Activated CD4-positive, alpha-beta T cell treated with anti-CD3 and anti-CD28 coated beads, Interleukin-2, amount 10 ng/mL, durations not matched to agents 7 days and 5 days (primary cell): ENCODE measurements at regions not wholly inside any gene's neighbourhood (a gene's known extent, or its start where the extent isn't known, plus 50 kb on each side); places are given as distances from the start of the nearest gene placed in this dataset.
"Not testable (repeated sequence)": the region's sequence is repeated elsewhere in the genome, so short reads cannot be mapped to it uniquely, and the experiment has no call there.

Experiments used
- CTCF ChIA-PET: fragments of 350-600 bp; sonication (Branson Sonifier 250); formaldehyde crosslinking; loops from one replicate; lab custom pipeline; 2021; ENCODE audit warnings: antibody characterized with exemption; lab: Charles Lee
- POLR2A ChIA-PET: fragments of 350-600 bp; sonication (Branson Sonifier 250); formaldehyde crosslinking; loops from one replicate; lab custom pipeline; 2021; ENCODE audit warnings: antibody characterized with exemption; lab: Charles Lee
- DNase-seq: peaks from one replicate; pipeline ENCODE4 v3.0.0-alpha.2; 2020
- H3K27ac Mint-ChIP-seq: one replicate; pipeline ENCODE4 v1.8.0; 2021; ENCODE audit warnings: mild to moderate bottlenecking, moderate library complexity, mixed read lengths
- H3K27me3 Mint-ChIP-seq: one replicate; pipeline ENCODE4 v1.8.0; 2021; ENCODE audit warnings: mixed read lengths
- H3K36me3 Mint-ChIP-seq: one replicate; pipeline ENCODE4 v1.8.0; 2021; ENCODE audit warnings: low read depth, mixed read lengths
- H3K4me1 Mint-ChIP-seq: one replicate; pipeline ENCODE4 v1.8.0; 2021; ENCODE audit warnings: mixed read lengths
- H3K4me3 Mint-ChIP-seq: one replicate; pipeline ENCODE4 v1.8.0; 2021; ENCODE audit warnings: mild to moderate bottlenecking, moderate library complexity, mixed read lengths
- H3K9me3 Mint-ChIP-seq: one replicate; pipeline ENCODE4 v1.8.0; 2021; ENCODE audit warnings: mixed read lengths

GRCh38 chr12:102676812-102677211 lies 196.4 kb upstream of the IGF1 start:
- Mint-ChIP-seq H3K36me3 (no peaks in the 10 kb centered on the region), H3K4me1 (no peaks in the 10 kb centered on the region), H3K27me3 (no peaks in the 10 kb centered on the region), H3K27ac (no peak overlapping the region), H3K4me3 (no peak overlapping the region), H3K9me3 (peaks cover 7% of the 10 kb centered on the region)
- POLR2A ChIA-PET, result no interaction called here
- no peak for DNase-seq
- CTCF ChIA-PET, result no interaction called here

GRCh38 chr12:102675672-102676071 lies 195.3 kb upstream of the IGF1 start:
- no peak for DNase-seq
- POLR2A ChIA-PET, result no interaction called here
- CTCF ChIA-PET, result no interaction called here
- Mint-ChIP-seq H3K4me3 (no peak overlapping the region), H3K4me1 (no peaks in the 10 kb centered on the region), H3K27ac (no peak overlapping the region), H3K27me3 (no peaks in the 10 kb centered on the region), H3K9me3 (peaks cover 7% of the 10 kb centered on the region), H3K36me3 (no peaks in the 10 kb centered on the region)

GRCh38 chr12:102673606-102674005 lies 193.2 kb upstream of the IGF1 start:
- no peak overlapping the region for H3K27ac Mint-ChIP-seq
- H3K9me3 Mint-ChIP-seq, result peaks cover 7% of the 10 kb centered on the region
- no peaks in the 10 kb centered on the region for H3K27me3 Mint-ChIP-seq
- DNase-seq, result no peak
- no peaks in the 10 kb centered on the region for H3K36me3 Mint-ChIP-seq
- H3K4me1 Mint-ChIP-seq, result no peaks in the 10 kb centered on the region
- ChIA-PET POLR2A (no interaction called here), CTCF (no interaction called here)
- no peak overlapping the region for H3K4me3 Mint-ChIP-seq

- POLR2A ChIA-PET, H3K9me3 Mint-ChIP-seq, H3K27me3 Mint-ChIP-seq, H3K4me1 Mint-ChIP-seq, DNase-seq, H3K4me3 Mint-ChIP-seq, H3K36me3 Mint-ChIP-seq, CTCF ChIA-PET, H3K27ac Mint-ChIP-seq: not testable (repeated sequence)
These were observed 191.8 kb upstream of the IGF1 start for GRCh38 chr12:102672212-102672611.

- DNase-seq, result no peak
- H3K9me3 Mint-ChIP-seq, result peaks cover 4% of the 10 kb centered on the region
- H3K4me1 Mint-ChIP-seq, result no peaks in the 10 kb centered on the region
- POLR2A ChIA-PET, result no interaction called here
- H3K36me3 Mint-ChIP-seq, result no peaks in the 10 kb centered on the region
- no peak overlapping the region for H3K27ac Mint-ChIP-seq
- H3K27me3 Mint-ChIP-seq, result peaks cover 4% of the 10 kb centered on the region
- H3K4me3 Mint-ChIP-seq, result no peak overlapping the region
- CTCF ChIA-PET, result no interaction called here
These were observed 188.7 kb upstream of the IGF1 start for GRCh38 chr12:102669056-102669455.

GRCh38 chr12:102666176-102666575 lies 185.8 kb upstream of the IGF1 start:
- CTCF ChIA-PET, result interaction anchor here (0.8 kb wide), 1 partner anchor 37 kb away, joined by 3 read pairs; no protein-coding TSS in a partner anchor
- not testable (repeated sequence) for H3K36me3 Mint-ChIP-seq, DNase-seq

GRCh38 chr12:102659200-102659911 lies 179.0 kb upstream of the IGF1 start:
- DNase-seq, result no peak
- ChIA-PET CTCF (interaction anchor here (0.7 kb wide), 1 partner anchor 223 kb away, joined by 3 read pairs; no protein-coding TSS in a partner anchor), POLR2A (no interaction called here)
- Mint-ChIP-seq H3K9me3 (no peaks in the 10 kb centered on the region), H3K27ac (no peak overlapping the region), H3K4me1 (no peaks in the 10 kb centered on the region), H3K27me3 (no peaks in the 10 kb centered on the region), H3K36me3 (no peaks in the 10 kb centered on the region), H3K4me3 (no peak overlapping the region)

More at GRCh38 chr12:102666176-102666575, 185.8 kb upstream of the IGF1 start:
- H3K9me3 Mint-ChIP-seq, H3K4me1 Mint-ChIP-seq, H3K4me3 Mint-ChIP-seq, H3K27me3 Mint-ChIP-seq, POLR2A ChIA-PET, H3K27ac Mint-ChIP-seq: not testable (repeated sequence)

GRCh38 chr12:102653406-102653805 lies 173.0 kb upstream of the IGF1 start:
- DNase-seq, result no peak
- POLR2A ChIA-PET, result no interaction called here
- Mint-ChIP-seq H3K4me3 (no peak overlapping the region), H3K9me3 (no peaks in the 10 kb centered on the region), H3K27me3 (no peaks in the 10 kb centered on the region), H3K27ac (no peak overlapping the region), H3K36me3 (no peaks in the 10 kb centered on the region), H3K4me1 (no peaks in the 10 kb centered on the region)
- CTCF ChIA-PET, result interaction anchor here (0.5 kb wide), 1 partner anchor 772 kb away, joined by 3 read pairs; no protein-coding TSS in a partner anchor

- Mint-ChIP-seq H3K4me1 (no peaks in the 10 kb centered on the region), H3K4me3 (no peak overlapping the region), H3K27ac (no peak overlapping the region), H3K36me3 (no peaks in the 10 kb centered on the region), H3K9me3 (no peaks in the 10 kb centered on the region), H3K27me3 (no peaks in the 10 kb centered on the region)
- CTCF ChIA-PET, result no interaction called here
- DNase-seq, result no peak
- POLR2A ChIA-PET, result no interaction called here
These were observed 172.4 kb upstream of the IGF1 start for GRCh38 chr12:102652645-102653313.

- no peaks in the 10 kb centered on the region for H3K9me3 Mint-ChIP-seq
- no peak for DNase-seq
- H3K4me3 Mint-ChIP-seq, result no peak overlapping the region
- ChIA-PET CTCF (no interaction called here), POLR2A (interaction anchor here (0.6 kb wide), 1 partner anchor 301 kb away, joined by 5 read pairs; no protein-coding TSS in a partner anchor)
- H3K27ac Mint-ChIP-seq, result no peak overlapping the region
- no peaks in the 10 kb centered on the region for H3K4me1 Mint-ChIP-seq
- no peaks in the 10 kb centered on the region for H3K27me3 Mint-ChIP-seq
- H3K36me3 Mint-ChIP-seq, result no peaks in the 10 kb centered on the region
These were observed 165.6 kb upstream of the IGF1 start for GRCh38 chr12:102645968-102646367.

- Mint-ChIP-seq H3K27ac (no peak overlapping the region), H3K27me3 (no peaks in the 10 kb centered on the region), H3K4me1 (no peaks in the 10 kb centered on the region), H3K36me3 (no peaks in the 10 kb centered on the region), H3K4me3 (no peak overlapping the region), H3K9me3 (no peaks in the 10 kb centered on the region)
- POLR2A ChIA-PET, result no interaction called here
- CTCF ChIA-PET, result no interaction called here
- no peak for DNase-seq
These were observed 163.7 kb upstream of the IGF1 start for GRCh38 chr12:102643879-102644575.

GRCh38 chr12:102642199-102642598 lies 161.8 kb upstream of the IGF1 start:
- no peak overlapping the region for H3K4me3 Mint-ChIP-seq
- DNase-seq, result no peak
- H3K27me3 Mint-ChIP-seq, result no peaks in the 10 kb centered on the region
- H3K36me3 Mint-ChIP-seq, result no peaks in the 10 kb centered on the region
- H3K27ac Mint-ChIP-seq, result no peak overlapping the region
- ChIA-PET CTCF (no interaction called here), POLR2A (no interaction called here)
- H3K4me1 Mint-ChIP-seq, result no peaks in the 10 kb centered on the region
- no peaks in the 10 kb centered on the region for H3K9me3 Mint-ChIP-seq

GRCh38 chr12:102640658-102641057 lies 160.3 kb upstream of the IGF1 start:
- H3K4me3 Mint-ChIP-seq, DNase-seq, H3K27me3 Mint-ChIP-seq, H3K27ac Mint-ChIP-seq, H3K36me3 Mint-ChIP-seq, CTCF ChIA-PET, H3K9me3 Mint-ChIP-seq, POLR2A ChIA-PET, H3K4me1 Mint-ChIP-seq: not testable (repeated sequence)
